ENCODE measurements at regions not wholly inside any gene's neighbourhood (a gene's known extent, or its start where the extent isn't known, plus 50 kb on each side); places are given as distances from the start of the nearest gene placed in this dataset.

GRCh38 chr4:1459722-1460511, 53.7 kb upstream of the NKX1-1 start:
- no peak for DNase-seq

- no peak for DNase-seq
Measured at GRCh38 chr4:1459081-1459721, 53.0 kb upstream of the NKX1-1 start.

GRCh38 chr4:1458581-1458980, 52.3 kb upstream of the NKX1-1 start:
- no peak for DNase-seq

Data from NCI-H1694 (cell line).